NCI-H82 treated with DMSO at 0.1 percent for 48 hours (cell line): ENCODE measurements at regions not wholly inside any gene's neighbourhood (a gene's known extent, or its start where the extent isn't known, plus 50 kb on each side); places are given as distances from the start of the nearest gene placed in this dataset.

Source experiments
- DNase-seq: peaks from one replicate; lab custom pipeline; 2025; ENCODE audit not compliant: unreplicated experiment; lab: John Stamatoyannopoulos, UW

DNA sequence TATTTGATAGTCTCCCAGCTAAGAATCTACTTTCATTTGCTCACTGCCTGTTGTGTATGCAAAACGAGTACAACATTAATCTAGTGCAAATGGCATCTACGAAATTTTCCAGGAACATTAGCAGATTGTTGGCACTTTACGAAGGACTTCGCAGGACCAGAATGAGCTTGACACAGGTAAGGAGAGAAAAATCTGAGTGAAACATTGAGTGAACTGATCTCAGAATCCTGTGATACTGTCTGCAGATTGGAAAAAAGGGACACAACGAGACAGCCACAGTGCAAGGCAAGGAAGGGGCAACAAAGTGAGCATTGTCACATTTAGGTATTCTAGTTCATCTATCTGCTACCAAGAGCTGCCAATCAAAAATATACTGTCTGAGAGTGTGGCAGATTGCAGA, 350.5 kb downstream of the ZNF608 start:
- DNase-seq = no peak

DNA sequence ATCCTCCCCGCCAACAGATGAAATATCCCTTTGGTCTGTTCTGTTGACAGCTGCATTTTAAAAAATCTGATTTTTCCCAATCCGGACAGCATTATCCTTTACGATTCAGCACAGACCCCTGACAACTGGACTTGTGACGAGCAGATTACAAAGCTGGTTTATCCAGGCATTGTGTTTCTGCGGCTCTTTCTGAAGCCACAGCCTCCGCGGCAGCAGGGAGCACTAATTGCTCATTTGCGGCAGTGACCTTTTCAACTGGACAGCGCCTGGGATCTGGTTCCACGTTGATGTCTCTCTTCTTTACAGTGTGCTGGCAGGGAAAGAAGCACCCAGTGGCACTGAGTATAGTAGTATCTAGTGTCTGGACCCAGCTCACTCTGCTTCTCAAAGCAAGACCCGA, 351.2 kb downstream of the ZNF608 start:
- DNase-seq = peak; percentile 13

DNA sequence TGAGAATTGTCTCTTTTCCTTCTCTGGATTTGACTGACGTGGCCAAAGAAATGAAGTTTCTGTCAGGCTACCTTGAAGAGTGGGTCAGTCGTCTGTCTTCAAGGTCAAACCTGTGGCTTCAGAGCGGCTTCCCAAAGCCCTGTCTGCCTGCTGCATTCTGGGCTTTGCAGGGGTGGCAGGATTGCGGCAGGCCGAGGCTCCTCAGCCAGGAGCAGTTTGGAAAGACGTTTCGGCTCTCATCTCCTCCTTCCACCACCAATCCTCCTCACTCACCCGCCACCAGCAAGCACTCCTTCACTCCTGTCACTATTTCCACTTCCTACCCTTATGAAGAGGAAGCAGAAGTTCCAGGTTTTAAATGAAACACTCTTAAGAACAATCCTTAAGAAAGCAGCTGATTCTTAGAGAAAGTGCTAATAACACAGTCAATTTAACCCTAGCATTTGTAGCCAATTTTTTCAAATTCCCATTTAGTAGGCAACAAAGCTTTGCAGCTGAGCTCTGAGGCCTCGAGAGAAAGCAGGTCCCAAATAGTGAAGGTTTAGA, 351.7 kb downstream of the ZNF608 start:
- no peak for DNase-seq

DNA sequence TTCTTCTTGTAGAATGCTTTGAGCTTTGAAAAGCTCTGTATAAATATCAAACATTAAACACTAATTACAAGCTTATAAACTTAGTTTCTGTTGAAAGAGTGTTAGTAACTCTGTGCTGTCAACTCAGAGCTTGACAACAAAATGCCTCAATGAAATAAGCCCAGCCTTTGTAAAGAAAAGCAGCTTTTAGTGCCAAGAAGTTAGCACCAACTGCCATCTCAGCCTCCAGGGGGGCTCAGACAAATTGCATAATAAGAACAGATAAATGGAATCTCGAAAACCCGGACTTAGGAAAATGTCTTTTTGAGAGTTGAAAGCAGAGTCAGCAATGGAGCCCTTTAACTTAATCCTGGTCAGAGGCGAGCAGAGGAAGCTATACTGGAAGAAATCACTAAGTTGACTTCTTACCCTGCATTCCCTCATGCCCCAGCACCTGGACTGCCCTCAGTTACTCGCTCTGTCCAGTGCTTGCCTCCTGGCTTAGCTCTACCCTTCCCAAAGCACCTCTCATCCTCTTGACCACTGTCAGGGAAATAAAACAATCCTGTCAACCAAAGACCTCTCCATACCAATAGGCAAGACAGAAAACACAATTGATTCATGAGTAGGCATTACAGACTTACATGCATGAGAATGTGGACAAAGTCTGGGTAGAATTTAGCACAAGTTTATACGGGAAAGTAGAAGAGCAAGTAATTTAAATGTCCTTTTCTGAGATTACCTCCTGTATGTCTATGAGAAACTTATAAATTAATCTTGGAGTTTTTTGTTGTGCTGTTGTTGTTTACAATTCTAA, 352.7 kb downstream of the ZNF608 start:
- DNase-seq = no peak

DNA sequence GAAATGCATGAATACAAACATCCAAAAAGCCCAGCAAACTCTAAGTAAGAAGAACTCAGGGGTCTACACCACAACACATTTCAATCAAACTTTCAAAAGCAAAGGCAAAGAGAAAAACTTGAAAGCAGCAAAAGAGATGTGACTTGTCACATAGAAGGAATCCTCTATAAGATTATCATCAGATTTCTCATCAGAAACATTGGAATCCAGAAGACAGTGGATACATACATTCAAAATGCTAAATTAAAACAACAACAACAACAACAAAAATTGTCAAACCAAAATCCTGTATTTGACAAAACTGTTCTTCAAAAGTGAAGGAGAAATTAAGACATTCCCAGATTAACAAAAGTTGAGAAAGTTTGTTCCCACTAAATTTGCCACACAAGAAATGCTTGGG, 362.7 kb downstream of the ZNF608 start:
- DNase-seq = no peak

DNA sequence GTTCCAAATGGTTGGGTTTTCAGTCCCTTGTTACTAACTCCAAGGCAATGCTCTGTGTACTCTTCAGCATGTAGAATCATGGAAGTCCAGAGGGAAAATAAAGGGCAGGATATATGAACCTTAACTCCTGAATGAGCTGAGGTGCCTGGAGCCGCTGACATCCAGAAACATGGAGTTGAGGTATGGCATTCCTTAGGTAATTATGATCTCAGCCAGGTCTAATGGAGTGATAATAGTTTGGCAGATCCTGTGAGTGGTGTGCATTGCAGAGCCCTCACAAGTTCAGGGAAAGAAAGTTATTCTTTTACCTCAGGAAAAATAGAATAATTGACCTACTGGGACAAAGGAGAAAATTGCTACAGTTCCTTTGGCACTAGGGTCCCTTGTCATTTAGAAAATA, 369.1 kb downstream of the ZNF608 start:
- no peak for DNase-seq

DNA sequence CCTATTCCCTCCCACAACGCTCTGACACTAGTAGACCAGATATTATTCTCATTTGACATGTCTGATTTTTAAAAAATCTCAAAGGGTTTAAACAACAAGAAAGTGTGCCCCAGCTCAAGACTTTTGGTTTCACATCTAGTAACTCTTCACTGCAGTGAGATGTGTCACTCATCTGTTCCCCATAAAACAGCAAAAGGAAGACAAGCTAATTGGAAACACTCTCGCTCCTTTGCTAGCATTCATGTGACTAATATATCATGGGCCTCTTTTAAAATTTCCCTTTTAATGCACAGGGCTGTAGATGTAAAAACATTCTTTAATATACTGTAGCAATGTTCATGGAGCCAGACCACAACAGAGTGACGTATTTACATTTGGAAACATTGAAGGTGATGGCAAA, 372.6 kb downstream of the ZNF608 start:
- DNase-seq = no peak

DNA sequence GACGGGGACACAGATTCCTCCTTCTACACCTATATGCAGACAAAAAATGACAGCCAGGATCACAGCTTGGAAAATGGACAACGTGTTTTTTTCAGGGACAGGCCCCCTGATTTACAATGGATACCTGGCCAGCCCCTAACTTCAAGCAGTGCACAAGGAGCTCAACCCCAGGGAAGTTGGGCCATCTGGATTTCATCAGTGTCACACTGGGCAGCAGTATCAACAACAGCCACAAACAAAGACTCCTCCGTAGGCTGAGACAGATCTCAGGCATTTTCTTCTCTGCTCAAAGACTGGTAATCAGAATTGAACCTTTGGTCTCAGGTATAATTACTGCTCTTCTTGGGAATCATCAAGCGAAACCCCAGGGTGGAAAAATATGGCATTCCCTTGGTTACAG, 374.0 kb downstream of the ZNF608 start:
- no peak for DNase-seq

DNA sequence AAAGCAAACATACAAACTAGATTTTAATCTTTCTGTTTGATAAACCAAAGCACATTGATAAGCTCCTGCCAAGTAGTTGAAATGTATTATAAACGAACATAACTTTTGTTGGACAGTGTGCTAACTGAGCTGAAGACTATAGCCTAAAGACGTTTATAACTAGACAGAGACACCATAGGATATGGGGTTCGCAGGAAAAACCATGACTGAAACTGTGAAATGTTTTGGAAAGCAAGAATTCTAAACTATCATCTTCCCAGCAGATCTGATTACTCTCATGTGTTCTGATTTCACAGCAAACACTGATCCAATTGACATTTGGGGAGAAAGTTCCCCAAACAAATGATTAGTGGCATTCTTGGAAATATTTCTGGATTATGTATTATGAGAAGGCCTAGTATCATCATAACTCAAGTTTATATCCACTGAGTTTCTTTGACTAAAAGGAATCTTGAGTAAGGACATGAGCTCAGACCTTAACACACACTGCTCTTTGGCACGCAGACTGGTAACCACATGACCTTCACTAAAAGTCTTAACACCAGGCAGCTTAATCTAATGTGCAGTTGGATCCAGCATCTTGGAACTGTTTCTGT, 375.2 kb downstream of the ZNF608 start:
- no peak for DNase-seq

DNA sequence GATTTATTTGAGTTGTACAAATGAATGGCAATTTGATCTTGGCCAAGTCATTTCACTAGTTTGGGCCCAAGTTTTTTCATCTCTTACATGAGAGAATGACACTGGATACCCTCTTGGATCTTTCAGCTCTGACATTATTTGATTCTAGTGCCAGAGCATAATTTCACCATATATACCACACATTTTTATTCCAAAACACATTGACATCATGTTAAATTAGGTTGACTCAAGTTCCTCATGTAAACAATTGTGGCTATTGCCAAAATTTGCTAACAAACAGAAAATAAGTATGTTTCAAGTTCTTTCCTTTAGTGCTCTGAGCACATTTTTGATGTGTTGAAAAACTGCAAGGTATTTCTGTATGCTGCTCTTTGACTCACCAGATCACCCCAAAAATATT, 375.8 kb downstream of the ZNF608 start:
- no peak for DNase-seq

DNA sequence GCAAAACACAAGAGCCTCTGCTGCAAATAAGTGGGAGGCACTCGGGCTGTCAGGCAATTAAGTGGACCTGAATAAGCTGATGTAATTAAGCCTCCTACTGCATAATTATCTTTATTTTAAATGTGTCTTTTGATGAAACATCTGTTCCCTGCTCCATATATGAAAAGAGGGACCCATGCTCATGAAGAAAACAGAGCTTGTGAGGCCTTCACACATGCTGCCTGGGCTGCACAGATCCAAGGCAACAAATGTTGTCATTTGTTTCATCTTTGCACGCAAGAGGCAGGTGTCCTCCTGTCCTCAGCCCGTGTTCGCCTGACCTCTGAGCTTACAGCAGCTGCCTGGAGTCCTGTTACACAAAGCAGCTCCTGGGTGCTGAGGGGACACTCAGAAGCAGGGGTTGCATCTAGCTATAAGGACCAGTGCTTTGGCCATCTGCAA, 381.1 kb downstream of the ZNF608 start:
- peak; percentile 51 for DNase-seq

DNA sequence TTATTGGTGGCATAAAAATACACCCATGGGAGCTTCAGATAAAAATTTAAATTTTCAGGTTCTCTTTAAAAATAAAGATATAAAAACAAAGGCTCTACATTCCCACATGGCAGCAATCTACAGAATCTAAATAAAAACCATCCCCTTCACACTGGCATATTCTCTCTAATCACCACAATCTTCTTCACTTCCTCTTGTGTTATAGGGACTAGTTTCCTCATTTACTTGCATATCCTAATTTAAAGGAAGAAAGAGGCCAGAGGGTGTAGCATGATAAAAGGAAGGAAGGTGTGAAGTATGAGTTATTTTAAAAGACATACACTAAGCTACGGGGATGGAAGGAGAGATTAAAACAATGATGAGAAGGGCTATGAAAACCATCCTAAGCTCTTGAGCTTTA, 390.5 kb downstream of the ZNF608 start:
- no peak for DNase-seq

DNA sequence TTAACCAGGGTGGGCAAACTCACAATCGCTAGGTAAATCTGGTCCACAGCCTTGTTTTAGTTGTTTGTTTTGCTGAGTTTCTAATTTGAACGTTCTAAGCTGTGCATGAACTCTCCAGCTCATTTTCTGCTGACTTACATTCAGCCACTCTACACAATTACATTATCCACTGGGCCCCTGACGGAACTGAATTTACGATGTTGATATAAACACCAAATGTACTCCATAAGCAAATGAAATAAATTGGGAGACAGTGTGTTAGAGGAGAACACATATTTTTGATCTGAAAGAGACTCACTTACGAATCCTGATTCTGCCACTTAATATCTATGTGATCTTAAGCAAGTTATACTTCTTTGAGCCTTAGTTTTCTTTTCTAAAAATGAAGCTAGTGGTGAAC, 393.4 kb downstream of the ZNF608 start:
- DNase-seq = no peak

DNA sequence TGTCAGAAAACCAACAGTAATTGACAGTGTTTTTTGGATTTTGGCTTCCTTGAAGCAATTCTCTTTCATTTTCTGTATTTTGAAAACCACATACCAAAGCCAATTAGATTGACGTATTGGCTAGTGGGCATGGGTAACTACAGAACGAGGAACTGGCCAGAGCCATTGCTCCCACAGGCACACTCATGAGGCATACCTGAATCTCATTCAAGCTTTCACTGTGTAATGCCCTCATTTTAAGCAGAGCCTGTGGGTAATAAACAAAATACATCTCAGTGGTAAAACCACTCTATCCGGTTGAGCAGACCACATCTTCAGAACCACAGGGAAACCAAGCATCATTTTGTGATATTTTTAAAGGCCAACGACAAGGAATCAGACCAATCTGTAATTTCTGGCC, 394.1 kb downstream of the ZNF608 start:
- no peak for DNase-seq

DNA sequence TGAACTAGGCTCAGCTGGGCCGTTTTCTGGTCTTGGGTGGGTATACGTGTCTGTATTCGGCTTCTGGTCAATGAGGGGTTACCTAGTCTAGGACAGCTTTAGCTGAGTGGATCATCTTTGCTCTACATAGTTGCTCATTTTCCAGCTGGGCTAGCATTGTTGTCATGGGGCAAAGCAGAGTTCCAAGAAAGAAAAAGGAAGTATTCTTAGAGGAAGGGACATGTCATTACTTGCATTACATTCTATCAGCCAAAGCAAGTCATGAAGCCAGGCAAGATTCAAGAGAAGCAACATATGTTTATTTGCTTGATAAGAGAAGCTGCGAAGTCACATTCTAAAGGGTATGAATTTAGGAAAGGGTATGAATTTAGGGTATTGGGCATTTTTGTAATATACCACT, 396.5 kb downstream of the ZNF608 start:
- no peak for DNase-seq

DNA sequence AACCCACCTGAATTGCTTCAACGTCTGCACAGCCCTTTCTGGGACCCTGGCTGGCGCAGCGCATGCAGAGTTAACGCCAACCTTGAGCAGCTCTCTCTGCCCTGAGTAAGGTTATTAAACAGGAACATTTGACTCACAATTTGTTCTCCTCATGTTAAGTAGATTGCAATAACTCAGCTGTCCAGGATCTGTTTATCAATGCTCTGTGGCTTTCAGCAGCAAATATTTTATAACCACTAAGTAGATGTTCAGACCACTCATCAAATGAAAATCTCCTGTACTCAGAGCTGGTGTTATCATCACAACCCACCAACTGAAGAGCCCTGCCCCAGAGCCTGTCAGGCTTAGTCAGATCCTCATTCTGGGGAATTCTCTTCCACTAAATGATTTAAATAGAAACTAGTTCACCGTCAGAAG, 403.0 kb downstream of the ZNF608 start:
- no peak for DNase-seq

DNA sequence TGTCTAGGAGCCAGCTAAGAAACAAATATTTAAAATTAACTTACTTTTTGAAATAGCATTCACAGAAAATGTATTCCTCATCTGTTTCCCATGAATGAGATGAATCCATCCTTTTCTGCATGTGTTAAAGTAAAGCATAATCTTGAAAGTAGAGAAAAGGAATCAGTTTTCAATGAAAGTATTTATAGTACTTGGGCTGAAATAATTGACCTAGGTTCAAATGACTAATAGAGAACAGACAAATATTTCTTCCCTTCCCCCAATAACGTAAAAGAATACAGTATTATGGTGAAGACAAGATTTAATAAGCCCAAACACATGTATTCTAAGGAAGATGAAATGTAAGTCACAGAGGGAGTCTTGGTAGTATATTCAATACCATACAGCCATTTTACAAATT, 403.5 kb downstream of the ZNF608 start:
- DNase-seq = no peak

DNA sequence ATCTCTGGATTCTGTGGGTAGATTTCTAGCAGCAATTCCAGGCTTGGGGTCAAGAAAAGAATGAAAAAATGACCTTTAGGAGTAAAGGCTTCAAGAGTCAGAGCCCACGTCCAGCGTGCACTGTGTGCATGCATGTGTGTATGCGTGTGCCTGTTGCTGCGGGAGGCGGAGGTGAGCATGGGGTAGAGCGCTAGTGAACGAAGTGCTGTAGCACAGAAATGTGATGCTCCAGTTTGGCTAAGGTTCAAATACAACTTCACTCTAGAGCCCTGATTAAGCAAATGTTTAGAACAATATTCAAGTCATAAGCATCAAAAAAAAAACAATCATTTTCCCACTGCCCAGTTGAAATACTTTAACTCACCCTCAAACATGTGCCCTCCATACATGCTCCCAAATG, 403.9 kb downstream of the ZNF608 start:
- DNase-seq = no peak

DNA sequence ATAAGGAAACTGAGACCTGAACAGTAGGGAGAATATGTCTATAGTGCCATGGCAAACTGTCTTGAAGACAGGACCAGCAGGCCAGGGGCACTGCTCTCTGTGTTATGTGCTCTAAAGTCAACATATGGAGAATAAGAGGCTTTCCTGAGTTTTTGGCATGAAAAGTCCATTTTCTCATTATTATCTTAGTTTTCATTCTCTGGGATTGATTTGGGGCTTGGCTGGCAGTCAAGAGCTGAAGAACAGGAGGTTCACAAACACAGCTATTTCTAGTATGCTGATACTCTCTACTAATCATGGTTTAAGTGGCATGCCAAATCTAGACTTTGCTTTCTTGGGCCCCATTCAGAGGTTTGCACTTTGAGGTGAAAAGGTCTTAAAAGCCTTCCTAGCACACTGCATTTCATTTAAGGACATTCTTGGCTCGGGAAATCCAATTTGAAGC, 404.4 kb downstream of the ZNF608 start:
- no peak for DNase-seq

DNA sequence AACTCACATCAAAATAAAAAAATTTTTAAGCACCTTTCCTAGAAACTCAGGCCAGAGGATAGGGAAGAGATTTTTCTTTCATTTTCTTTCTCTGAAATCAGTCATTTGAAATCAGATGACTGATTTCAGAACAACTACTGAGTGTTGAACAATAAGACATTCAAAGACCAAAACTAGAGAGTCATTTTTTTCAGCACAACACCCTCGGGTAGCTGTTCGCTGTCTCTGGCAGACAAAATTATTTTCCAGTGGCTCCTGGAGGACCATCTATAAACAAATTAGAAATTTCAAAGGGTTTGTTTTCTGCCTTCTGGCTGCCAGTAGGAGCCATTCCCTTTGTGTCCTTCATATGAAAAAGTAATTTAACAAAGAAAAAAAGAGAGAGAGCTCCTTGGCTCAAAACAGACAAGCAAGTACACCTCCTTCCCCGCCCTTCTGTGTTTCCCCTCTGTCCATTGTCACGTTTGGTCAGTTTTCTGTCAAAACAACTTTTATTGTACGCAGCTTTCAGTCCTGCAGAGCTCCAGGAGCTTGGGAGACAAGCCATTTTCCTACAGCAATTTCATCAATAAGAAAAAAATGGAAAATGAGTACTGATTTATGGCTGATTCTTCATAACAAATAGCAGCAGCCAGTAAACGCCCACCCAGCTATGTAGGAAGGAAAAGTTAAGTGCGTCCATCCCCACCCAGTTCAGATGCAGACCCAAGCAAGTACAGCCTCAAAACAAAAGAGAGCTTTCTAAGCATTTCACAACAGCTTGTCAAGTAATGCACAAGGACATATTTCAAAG, 405.2 kb downstream of the ZNF608 start:
- DNase-seq = no peak

DNA sequence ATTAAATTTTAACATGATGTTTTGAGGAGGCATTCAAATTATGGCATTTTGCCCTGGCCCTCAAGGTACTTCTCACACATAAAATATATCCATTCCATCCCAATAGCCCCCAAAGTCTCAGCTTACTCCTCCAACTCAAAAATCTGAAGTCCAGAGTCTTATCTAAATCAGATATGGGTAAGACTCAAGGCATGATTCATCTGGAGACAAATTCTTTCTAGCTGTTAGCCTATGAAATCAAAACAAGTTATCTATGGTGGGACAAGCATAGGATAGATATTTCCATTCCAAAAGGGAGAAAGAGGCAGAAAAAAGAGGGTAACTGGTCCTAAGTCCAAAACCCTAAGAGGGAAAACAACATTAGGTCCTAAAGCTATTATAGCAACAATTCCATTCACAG, 408.4 kb downstream of the ZNF608 start:
- no peak for DNase-seq
